Mesenteric fat pad (tissue), 1 donor: ENCODE measurements at regions not wholly inside any gene's neighbourhood (a gene's known extent, or its start where the extent isn't known, plus 50 kb on each side); places are given as distances from the start of the nearest gene placed in this dataset.

Experiments used
- DNase-seq: peaks from one replicate; pipeline ENCODE4 v3.0.0-alpha.2; 2020; ENCODE audit warnings: low spot score
- donor health status: DM: yes; HTN: yes; CAD: no.

DNA sequence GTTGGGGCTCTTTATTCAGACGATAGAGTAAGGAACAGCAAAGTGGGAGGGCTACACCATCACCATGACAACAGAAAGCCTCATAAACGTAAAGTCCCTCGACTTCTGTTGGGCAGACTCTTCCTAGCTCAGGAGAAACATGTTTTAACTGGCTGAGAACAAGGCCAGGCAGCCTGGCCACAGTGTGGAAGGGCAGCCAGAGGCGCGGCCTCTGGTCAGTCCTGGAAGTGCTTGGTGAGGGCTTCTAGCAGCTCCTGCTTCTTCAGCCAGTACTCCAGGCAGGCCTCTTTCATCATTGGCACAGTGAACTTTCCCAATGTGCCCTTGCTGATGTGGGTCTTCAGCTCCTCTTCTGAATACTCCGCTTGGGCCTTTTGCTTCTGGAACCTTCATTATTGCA is 690.9 kb downstream of the PCDH19 start:
- no peak for DNase-seq

DNA sequence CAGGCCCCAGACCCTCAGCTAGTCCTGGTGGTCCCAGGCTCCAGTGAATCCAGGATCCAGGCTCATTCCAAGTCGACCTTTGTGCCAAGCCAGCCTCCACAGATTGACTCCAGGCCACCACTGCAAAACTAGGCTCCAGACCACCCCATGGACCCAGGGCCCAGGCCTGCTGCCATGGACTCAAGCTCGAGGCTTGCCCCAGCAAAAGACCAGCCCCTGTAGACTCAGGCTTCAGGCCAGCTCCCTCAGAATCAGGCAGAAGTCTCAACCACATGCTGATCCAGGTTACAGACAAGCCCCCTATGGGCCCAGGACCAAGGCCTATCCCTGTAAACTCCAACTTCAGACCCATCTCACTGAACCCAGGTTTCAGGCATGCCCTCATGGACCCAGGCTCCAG is 692.4 kb downstream of the PCDH19 start:
- no peak for DNase-seq

DNA sequence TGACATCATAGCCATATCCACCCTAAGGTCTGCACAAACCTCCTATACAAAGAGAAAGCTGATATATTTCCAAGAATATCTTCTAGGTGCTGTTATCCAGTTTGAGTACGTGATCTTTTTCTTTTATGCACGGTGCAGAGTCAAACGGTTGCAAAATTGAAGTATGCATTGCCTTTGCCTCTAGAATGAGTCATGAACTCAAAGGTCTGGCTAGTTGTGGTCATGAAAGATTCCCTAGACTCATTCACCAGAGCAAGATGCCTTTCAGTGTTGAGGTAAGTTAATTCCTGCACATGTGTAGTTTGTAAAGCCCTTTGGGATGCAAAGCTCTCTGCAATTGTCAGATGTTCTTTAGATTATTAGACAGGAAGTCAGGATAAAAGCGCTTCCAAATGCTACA is 704.4 kb downstream of the PCDH19 start:
- DNase-seq, result no peak

DNA sequence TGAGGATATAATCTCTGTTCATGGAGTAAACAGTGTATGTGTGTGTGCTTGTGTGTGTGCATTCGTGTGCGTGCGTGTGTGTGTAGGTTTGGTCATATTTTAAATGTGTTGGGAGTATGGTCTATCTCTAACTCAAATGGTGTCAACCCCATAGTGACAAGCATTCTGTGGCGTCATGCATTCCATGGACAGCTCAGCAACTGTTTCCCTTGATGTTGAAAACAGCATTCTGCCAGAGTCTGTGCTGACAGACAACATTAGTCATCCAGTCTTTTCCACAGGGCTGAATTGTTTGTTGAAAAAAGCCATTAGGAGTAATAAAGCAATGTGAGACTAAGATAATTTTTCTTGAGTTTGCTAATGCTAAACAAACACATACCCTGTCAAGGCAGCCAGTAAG is 706.6 kb downstream of the PCDH19 start:
- no peak for DNase-seq

DNA sequence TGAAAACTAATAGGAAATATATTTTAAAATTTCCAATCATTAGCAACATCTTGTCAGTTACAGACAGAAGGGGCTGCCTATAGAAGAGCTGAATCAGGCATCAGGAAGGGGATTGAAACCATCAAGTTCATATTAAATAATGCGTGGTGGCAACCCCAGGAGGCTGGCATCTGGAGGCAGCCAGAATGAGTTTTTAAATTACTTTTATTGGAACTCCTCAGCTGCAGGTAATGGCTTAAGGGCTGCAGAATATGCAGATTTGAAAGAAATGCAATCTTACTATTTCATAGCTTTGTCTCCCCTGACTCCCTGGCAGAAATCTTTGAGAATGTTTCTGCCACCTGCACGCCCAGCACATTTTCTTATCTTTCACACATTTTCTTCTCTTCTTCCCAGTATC is 711.6 kb downstream of the PCDH19 start:
- DNase-seq, result no peak

DNA sequence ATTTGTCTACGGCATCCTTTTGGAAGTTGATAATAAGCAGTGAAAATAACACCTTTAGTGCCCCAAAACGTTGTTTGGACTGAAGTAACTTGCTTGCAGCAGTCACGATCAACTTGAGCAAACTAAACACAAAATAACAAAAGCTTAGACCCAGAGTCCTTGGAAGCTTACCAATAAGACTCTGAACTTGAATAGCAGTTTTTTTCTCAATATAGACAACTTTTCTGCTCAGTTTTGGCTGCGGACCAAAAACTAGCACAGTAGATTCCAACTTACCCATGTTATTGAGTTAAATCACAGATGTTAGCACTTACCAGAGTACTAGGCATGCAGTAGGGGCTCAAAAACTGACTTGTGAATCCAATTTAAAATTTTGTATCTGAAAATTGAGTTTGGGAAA is 746.9 kb downstream of the PCDH19 start:
- DNase-seq, result no peak

DNA sequence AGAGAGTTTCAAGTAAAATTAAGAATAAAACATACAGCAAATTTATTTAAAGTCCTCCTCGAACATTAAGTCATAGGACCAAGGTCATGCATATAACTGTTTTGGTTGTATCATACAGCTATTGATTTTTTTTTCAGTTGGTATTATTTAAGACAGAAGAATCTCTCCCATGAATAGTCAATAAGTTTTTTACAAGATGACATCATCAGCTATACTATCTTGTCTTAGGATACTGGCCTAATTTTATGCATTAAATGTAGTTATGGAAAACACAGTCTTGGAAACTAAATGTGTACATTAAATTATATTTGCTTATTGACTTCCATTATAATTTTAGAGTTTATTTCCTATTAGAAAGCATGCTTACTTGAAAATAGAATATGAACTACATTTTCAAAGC is 755.9 kb downstream of the PCDH19 start:
- no peak for DNase-seq

DNA sequence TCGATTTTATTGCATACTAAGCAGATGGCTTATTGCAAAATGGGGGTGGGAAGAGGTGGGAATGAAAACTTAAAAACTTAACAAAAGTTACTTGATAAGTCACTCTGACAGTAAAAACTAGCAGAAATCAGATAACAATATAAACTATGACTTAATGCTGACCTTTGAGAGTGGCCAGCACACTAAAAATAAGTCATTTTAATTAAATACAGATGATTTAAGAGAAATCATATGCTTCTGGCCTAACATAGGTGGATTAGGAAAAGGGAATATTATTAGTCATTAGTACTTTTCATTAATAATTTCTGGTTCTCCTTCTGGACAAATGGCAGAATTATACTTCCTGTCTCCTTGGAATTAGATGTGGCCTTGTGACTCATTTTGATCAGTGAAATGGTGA is 756.7 kb downstream of the PCDH19 start:
- no peak for DNase-seq

DNA sequence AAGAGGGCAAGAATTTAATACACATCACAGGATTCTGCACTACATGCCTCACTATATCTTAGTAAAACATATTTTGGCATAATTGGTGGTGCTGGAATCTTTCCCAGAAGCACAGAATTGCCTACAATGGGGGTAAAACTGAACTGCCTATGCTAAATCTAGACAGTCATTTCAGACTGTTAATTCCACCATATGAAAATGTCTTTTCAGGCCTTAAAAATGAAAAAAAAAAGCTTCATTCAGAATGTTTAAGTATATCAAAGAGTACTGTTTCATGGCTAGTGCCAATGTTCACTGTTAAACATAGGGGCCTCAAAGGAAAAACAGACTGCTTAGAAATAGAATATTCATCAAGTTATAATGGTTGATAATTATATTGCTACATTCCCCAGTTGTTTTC is 797.0 kb downstream of the PCDH19 start:
- DNase-seq, result no peak

DNA sequence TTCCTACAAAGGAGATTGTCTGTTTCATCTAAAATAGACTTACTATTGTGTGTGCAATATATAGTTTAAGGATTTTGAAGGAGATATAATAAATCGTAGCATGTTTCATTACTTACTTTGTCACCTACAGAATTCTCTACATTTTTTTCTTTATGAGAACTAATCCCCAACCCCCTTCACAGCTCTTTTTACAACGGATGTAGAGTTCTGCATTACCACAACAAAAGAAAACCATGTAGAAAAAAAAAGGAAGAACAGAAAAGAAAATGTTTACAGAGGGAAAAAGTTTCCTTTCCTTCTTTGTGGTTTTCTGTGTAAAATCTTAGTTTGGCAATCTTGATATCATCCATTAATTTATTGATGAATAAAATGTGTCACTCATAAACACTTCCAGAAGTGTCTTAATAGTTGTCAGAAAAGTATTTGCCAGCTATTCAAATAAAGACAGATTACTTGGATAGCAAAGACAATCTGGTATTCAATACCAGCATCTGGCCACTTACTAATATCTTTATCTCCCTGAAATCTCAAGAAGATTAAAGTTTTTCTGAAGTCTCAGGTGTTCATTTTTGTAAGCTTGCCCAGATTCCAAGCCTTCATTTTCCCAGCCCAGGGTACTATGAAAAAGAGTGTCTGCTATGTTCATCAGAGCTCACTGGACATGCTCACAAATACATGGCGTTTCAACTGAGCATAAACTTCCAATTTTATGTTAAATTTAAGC is 806.8 kb downstream of the PCDH19 start:
- no peak for DNase-seq

DNA sequence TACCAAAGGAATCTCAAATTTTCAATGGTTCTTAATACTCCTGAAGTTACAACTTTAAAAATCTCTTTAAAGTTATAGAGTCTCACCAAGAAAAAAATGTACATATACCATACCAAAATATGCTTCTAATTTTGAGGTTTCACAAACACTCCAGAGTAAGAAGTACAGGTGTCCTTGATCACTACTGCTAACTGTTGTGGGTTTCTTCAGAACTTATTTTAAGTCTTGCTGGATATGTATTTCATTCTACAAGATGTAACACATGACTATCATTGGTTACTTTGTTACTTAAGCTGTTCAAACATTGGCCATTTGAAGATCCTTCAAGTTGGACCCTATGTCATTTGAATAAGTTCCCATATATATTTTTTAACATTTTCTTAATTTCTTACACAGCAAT is 808.0 kb downstream of the PCDH19 start:
- DNase-seq, result no peak

DNA sequence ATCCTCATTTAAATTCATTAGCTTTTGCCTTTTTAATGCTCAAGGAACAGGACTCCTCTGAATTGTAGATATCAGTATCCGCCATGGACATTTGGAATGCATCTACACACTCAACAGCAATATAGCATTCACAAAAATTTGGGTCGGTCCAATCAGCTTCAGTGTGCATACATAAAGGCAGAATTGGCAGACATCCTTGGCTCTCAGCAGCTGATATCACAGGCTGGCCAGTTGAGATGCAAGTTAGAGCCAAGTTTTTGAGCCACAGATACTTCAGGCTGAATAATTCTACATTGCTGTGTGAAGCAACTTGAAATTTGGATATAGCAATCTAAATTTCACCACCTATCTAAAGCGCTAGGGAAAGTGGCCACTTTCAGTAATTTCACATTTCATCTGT is 821.1 kb downstream of the PCDH19 start:
- no peak for DNase-seq

DNA sequence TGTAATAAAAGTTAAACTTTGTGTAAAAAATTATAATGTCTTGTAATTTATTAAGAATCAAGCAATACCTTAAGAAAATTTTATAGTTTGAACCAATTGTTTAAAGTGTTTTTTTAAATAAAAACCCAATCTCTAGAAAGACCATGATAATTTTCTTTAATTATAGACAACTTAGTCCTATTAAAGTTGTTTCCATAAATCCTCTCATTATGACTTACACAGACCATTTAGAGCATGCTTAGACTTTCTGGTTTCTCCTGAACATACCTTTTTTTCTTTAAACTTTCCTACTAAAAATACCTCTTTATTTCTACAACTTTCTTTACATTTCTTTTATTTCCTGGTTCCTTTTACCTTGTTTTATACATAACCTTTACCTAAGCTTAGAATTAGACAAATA is 837.4 kb downstream of the PCDH19 start:
- DNase-seq, result no peak

DNA sequence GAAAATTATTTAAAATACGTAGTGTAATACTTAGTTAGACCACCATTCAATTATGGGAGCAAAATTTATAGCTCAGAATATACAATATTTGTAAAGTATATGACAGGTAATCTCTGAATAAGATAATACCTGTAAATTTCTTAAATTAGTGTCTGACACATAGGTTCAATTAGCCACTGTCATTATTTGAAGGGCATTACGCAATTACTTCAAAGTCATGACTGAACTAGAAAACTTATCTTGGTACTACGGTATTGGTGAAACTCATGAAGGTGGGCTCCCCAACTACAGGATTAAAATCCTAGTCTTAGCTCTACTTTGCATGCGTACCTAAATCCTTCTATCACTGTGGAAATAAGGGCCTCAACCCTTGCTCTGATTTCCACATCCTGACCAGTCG is 860.7 kb downstream of the PCDH19 start:
- DNase-seq, result no peak

DNA sequence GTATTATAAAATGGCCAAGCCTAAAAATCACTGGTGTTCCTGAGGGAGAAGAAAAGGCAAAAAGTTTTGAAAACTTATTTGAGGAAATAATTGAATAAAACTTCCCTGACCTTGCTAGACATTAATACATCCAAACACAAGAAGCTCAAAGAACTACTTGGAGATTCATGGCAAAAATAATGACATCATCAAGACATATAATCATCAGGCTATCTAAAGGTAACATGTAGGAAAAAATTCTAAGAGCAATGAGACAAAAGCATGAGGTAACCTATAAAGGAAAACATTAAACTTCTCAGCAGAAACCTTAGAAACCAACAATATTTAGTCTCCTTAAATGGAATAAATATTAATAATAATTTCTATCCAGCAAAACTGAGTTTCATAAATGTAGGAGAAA is 887.6 kb downstream of the PCDH19 start:
- no peak for DNase-seq

DNA sequence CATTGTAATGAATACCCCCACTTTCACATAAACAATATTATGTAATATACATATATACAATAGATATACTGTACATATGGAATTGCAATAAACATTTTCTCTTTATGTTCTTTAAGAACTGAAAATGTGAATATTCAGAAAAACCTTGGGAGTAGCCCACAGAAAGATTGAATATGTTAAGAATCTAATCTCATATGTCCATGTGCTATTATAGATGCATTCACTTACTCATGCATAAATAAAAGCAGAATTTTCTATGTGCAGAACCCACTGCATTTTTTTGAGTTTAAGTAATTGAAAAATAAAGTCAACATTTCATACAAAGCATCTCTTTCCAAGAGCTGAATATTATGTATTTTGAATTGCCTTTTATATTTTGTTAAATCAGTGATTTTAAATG is 902.3 kb downstream of the PCDH19 start:
- no peak for DNase-seq

DNA sequence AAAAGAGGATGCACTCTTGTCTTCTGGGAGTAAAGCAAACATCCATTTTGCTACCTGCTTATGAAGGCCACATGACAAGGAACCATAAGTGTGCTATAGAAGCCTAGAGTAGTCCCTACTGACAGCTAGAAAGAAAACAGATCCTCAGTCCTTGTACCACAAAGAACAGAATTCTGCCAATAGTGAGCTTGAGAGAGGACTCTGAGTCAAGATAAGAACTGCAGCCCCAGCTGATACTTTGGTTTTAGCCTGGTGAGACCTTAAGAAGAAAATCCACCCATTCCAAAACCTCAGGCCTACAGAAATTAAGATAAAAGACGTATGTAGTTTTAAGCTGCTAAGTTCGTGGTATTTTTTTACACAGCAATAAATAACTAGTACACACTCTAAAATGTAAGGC is 914.6 kb downstream of the PCDH19 start:
- no peak for DNase-seq

DNA sequence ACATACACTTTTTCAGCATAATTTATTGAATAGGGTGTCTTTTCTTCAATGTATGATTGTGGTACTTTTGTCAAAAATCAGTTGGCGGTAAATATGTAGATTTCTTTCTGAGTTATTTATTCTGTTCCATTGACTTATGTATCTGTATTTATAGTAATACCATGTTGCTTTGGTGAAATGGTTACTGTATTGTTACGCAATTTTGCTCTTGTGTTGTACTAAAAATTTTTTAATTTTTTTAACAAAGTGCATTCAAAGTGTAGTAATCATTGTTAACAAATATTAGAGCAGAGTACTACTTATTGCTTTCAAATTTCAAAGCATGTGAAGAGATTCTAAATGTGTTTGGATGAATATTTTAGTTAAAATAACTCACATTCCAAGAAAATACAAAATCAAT is 915.4 kb downstream of the PCDH19 start:
- no peak for DNase-seq

DNA sequence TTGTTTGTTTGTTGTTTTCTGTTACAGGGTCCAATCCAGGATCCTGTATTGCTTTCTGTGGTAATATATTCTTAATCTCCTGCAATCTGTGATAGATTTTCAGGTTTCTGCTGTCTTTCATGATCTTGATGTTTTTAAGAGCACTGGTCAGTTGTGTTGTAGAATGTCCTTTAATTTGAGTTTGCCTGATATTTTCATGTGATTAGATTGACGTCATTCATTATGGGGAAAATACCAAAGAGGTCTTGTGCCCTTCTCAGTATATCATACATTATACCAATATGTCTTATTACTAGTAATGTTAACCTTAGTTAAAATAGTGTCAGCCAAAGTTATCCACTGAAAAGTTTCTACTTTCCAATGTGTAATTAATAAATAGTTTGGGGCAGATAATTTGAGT is 929.3 kb downstream of the PCDH19 start:
- DNase-seq, result no peak

DNA sequence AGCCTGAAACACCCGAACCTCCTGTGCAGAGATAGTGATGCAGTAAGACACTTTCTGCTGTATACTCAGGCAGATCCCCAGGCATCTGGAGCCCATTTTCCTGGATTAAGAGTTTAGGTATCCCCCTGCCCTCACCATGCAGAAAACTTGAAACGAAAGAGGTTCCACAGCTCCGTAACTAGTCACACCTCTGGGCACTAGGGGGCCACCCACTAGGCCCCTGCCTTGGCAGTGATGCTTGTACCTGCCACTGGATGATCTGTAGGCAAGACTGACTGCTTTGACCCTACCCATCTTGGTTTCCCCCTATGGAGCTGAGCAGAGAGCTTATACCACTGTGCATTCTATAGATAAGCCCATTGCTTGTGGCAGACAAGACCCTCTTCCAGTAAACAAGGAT is 940.6 kb downstream of the PCDH19 start:
- DNase-seq, result no peak

DNA sequence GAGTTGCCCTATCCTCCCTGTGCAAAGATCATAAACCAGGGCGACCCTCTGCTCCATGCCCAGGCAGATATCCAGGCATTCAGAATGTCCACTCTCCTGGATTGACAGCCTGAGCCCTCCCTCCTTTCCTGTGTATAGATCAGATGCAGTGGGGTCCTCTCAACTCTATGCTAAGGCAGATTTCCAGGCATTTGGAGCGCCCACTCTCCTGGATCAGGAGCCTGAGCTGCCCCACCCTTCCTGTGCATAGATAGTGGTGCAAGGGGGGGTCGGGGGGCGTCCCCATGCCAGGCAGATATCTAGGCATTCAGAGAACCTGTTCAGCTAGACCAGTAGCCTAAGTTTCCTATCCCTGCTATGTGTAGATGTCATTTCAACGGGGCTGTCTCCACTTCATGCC is 941.1 kb downstream of the PCDH19 start:
- no peak for DNase-seq

DNA sequence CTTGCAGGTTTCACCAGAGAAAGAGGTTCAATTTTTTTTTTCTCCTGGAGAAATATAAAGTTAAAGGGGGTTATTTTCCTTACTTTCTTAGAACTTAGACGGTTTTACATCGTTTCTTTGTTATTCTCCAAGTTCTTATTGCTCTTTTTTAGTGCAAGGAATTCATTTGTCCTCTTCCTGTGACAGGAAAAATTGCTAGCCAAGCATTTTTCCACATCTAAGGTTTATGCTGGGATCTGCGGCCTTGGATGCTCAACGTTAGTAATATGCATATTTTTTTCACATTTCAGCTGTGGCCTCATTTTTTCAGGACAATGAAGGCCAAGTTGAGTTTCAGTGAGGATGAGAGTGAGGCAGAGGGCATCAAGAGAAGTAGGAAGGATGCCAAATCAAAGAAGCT is 948.9 kb downstream of the PCDH19 start:
- DNase-seq, result no peak

DNA sequence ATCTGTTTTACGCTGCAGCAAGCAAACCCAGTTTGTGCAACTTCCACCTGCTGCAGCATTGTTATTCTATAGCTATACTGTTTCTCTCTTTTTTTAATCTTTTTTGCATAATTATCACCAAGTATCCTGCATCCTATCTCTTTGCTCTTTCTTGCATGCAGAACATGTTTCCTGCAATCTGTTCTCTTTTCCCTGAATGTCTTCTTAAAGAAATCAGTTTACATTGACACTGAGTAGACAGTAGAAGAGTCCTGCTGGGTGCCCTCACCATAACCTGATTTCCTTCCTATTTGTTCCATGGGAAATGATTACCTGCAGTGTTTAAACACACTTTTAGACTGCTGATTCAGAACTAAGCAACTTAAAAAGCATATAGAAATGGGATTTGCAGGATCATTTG is 964.7 kb downstream of the PCDH19 start:
- no peak for DNase-seq

DNA sequence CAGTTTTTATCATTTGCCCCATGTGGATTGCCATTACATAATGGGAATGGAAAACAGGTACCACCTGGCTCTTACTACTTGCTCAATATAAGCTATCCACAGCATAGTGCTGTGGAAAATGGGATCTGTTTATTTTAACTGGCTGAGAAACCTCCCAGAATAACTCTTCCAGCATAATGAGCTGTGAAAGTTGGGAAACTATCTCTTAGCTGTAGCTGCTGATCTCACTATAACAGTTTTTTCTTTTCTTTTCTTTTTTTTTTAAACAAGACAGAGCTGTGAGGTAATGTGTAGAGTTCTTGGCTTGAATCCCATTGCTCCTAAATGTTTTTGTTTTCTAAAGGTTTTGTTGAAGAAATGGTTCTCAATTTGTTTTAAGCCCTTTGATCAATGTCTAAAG is 988.3 kb downstream of the PCDH19 start:
- no peak for DNase-seq
